ENCODE measurements at regions not wholly inside any gene's neighbourhood (a gene's known extent, or its start where the extent isn't known, plus 50 kb on each side); places are given as distances from the start of the nearest gene placed in this dataset.

- no peak for DNase-seq
Observed at GRCh38 chr13:109885235-109885634, 98.9 kb upstream of the IRS2 start.

GRCh38 chr13:109884462-109884861 lies 98.1 kb upstream of the IRS2 start:
- DNase-seq, result no peak

- DNase-seq, result no peak
Observed at GRCh38 chr13:109883181-109884180, 97.1 kb upstream of the IRS2 start.

- no peak for DNase-seq
Observed at GRCh38 chr13:109881961-109882558, 95.7 kb upstream of the IRS2 start.

GRCh38 chr13:109881347-109881725 lies 95.0 kb upstream of the IRS2 start:
- peak in 17 of 56 donors; percentile 2 to 59 (median 16) for DNase-seq

- no peak for DNase-seq
Observed at GRCh38 chr13:109880371-109881346, 94.3 kb upstream of the IRS2 start.

GRCh38 chr13:109879338-109879737 lies 93.0 kb upstream of the IRS2 start:
- DNase-seq, result no peak

GRCh38 chr13:109877809-109878208 lies 91.4 kb upstream of the IRS2 start:
- no peak for DNase-seq

GRCh38 chr13:109875746-109876145 lies 89.4 kb upstream of the IRS2 start:
- no peak for DNase-seq

GRCh38 chr13:109874484-109875454 lies 88.4 kb upstream of the IRS2 start:
- no peak for DNase-seq

- DNase-seq, result no peak
Observed at GRCh38 chr13:109873351-109874123, 87.2 kb upstream of the IRS2 start.

- no peak for DNase-seq
Observed at GRCh38 chr13:109872864-109873263, 86.5 kb upstream of the IRS2 start.

GRCh38 chr13:109870696-109871370 lies 84.5 kb upstream of the IRS2 start:
- no peak for DNase-seq

GRCh38 chr13:109870274-109870673 lies 83.9 kb upstream of the IRS2 start:
- DNase-seq, result no peak

GRCh38 chr13:109869312-109870237 lies 83.2 kb upstream of the IRS2 start:
- DNase-seq, result peak in 37 of 56 donors; percentile 2 to 69 (median 22)

GRCh38 chr13:109868578-109869311 lies 82.4 kb upstream of the IRS2 start:
- DNase-seq, result no peak

- no peak for DNase-seq
Observed at GRCh38 chr13:109867766-109868165, 81.4 kb upstream of the IRS2 start.

Data from nucleus accumbens (tissue), 56 donors.